K562 (cell line): ENCODE measurements at regions not wholly inside any gene's neighbourhood (a gene's known extent, or its start where the extent isn't known, plus 50 kb on each side); places are given as distances from the start of the nearest gene placed in this dataset.

Experiments
- ATAC-seq: fragments of 200-7000 bp; cut with Tn5 transposase; 3 replicates; pipeline ENCODE4 v1.9.1; 2020; ENCODE audit warnings: moderate library complexity
- BruUV-seq: library from RNA; stranded (reverse); fragments of 400-500 nt; replicated peaks from 2 replicates; lab custom pipeline; 2021; lab: Mats Ljungman, UMichigan
- CTCF ChIA-PET: fragments of 300-600 bp; formaldehyde crosslinking; extraction: SDS; loops from one replicate; lab custom pipeline; 2021; ENCODE audit warnings: low intra/inter-chr PET ratio; lab: Yijun Ruan, JAX
- POLR2A ChIA-PET: fragments of 300-600, 350-650 bp; sonication (Branson Sonifier 250); formaldehyde crosslinking; extraction: SDS; loops from one replicate; lab custom pipeline; 2021; ENCODE audit warnings: antibody characterized with exemption, inconsistent platforms; lab: Yijun Ruan, JAX
- DNase-seq, 4 experiments: peaks; one replicate each; pipeline versions ENCODE4 v3.0.0 to v3.0.0-alpha.2; 2011 to 2018; ENCODE audit warnings: low spot score in 3 of 4, mixed read lengths in 3 of 4; ENCODE audit errors: extremely low read depth in 1 of 4
- FAIRE-seq: peaks from 2 replicates; lab custom pipeline; 2011; peaks lifted over from hg19 to GRCh38; lab: Jason Lieb, UNC
- H2AFZ ChIP-seq: 2 replicates; pipeline ENCODE4 v1.6.0; 2011; ENCODE audit warnings: low read depth, low read length, control low read depth, inconsistent platforms
- H3K27ac ChIP-seq: fragments of 200-600 bp; 3 replicates; pipeline ENCODE4 v1.8.0; 2011; ENCODE audit warnings: low read depth, mild to moderate bottlenecking, control low read depth, inconsistent platforms, low read length, moderate library complexity, mixed read lengths; ENCODE audit errors: extremely low read depth
- H3K27me3 ChIP-seq, 2 experiments: fragments of 300-600 bp in 1 of 2; 2 replicates in 1 of 2; 3 replicates in 1 of 2; pipeline versions ENCODE4 v1.6.0 to v1.8.0; 2011; ENCODE audit warnings: inconsistent platforms in 2 of 2, low read length in 2 of 2, mild to moderate bottlenecking in 1 of 2, mixed read lengths in 1 of 2, moderate library complexity in 1 of 2; ENCODE audit not compliant: control insufficient read depth in 2 of 2, insufficient read depth in 2 of 2
- H3K36me3 ChIP-seq: fragments of 300-600 bp; 3 replicates; pipeline ENCODE4 v1.8.0; 2011; ENCODE audit warnings: mild to moderate bottlenecking, low read length, inconsistent platforms; ENCODE audit not compliant: control insufficient read depth, insufficient read depth
- H3K4me1 ChIP-seq, 2 experiments: fragments of 200-600 bp in 1 of 2; replicated peaks in 1 of 2; 2 replicates in 1 of 2; 3 replicates in 1 of 2; pipeline versions ENCODE4 v1.5.1 to v1.8.0; 2011; ENCODE audit warnings: inconsistent platforms in 2 of 2, low read length in 2 of 2, mild to moderate bottlenecking in 1 of 2, mixed read lengths in 1 of 2, moderate library complexity in 1 of 2; ENCODE audit not compliant: control insufficient read depth in 2 of 2, insufficient read depth in 2 of 2
- H3K4me2 ChIP-seq: 2 replicates; pipeline ENCODE4 v1.6.1; 2011; ENCODE audit warnings: low read length, control low read depth, inconsistent platforms, mixed read lengths; ENCODE audit not compliant: insufficient read depth
- H3K4me3 ChIP-seq: fragments of 200-600 bp; sonication (generic), shearing (Covaris generic); 2 replicates; pipeline ENCODE4 v1.5.1; 2016; ENCODE audit warnings: control low read depth, inconsistent platforms
- H3K79me2 ChIP-seq: fragments of 200-600 bp; 3 replicates; pipeline ENCODE4 v1.8.0; 2011; ENCODE audit warnings: low read length, inconsistent platforms; ENCODE audit not compliant: control insufficient read depth, insufficient read depth
- H3K9ac ChIP-seq, 2 experiments: 2 replicates each; pipeline versions ENCODE4 v1.6.0 to v1.6.1; 2011; ENCODE audit warnings: low read depth in 2 of 2, low read length in 2 of 2, control low read depth in 1 of 2, inconsistent platforms in 1 of 2, mild to moderate bottlenecking in 1 of 2, mixed read lengths in 1 of 2; ENCODE audit not compliant: insufficient read depth in 1 of 2
- H3K9me1 ChIP-seq: one replicate; pipeline ENCODE4 v1.6.0; 2011; ENCODE audit warnings: inconsistent platforms, mild to moderate bottlenecking, low read length, moderate library complexity; ENCODE audit not compliant: control insufficient read depth, insufficient read depth
- H3K9me3 ChIP-seq: replicated peaks from 2 replicates; pipeline ENCODE4 v1.5.1; 2011; ENCODE audit warnings: low read depth, low read length, inconsistent platforms; ENCODE audit not compliant: control insufficient read depth, insufficient read depth
- H4K20me1 ChIP-seq: replicated peaks from 2 replicates; pipeline ENCODE4 v1.6.1; 2011; ENCODE audit warnings: low read length, inconsistent platforms, mixed read lengths; ENCODE audit not compliant: control insufficient read depth, insufficient read depth
- ARID2 ChIP-seq: fragments of 450-650 bp; IDR thresholded peaks from 2 replicates; pipeline ENCODE4 v1.6.1; 2017; ENCODE audit warnings: antibody characterized with exemption, mild to moderate bottlenecking
- CGGBP1 ChIP-seq: fragments of 250-450 bp; sonication (Bioruptor Pico); IDR thresholded peaks from 2 replicates; pipeline ENCODE4 v1.9.0; 2021; ENCODE audit warnings: mild to moderate bottlenecking
- ZBTB33 ChIP-seq: sonication (generic); formaldehyde crosslinking; IDR thresholded peaks from 2 replicates; pipeline ENCODE4 v1.8.1; 2023; ENCODE audit warnings: mild to moderate bottlenecking, missing genetic modification reagents
- ZC3H8 ChIP-seq: fragments of 450-650 bp; IDR thresholded peaks from 2 replicates; pipeline ENCODE4 v1.6.1; 2017
- WGBS: fragments of 100-300 bp; shearing (Covaris generic); methylation state at CpG from one replicate; pipeline ENCODE4 v1.1.6; 2016; ENCODE audit warnings: low coverage, mixed read lengths; ENCODE audit not compliant: insufficient coverage; ENCODE audit errors: missing lambda C conversion rate; 5-methylcytosine and 5-hydroxymethylcytosine counted together
- in situ Hi-C: fragments of 300-500 bp; cut with MboI; formaldehyde crosslinking; loops from 4 replicates; pipeline ENCODE4 v1.15.0; 2018; ENCODE audit warnings: inconsistent platforms, mixed read lengths
- intact Hi-C: fragments of 100-400 bp; cut with micrococcal nuclease; formaldehyde crosslinking; loops from 2 replicates; pipeline ENCODE4 v1.14.2; 2022
- TF ChIP-seq, protein P1 (sequence below): sonication (generic); formaldehyde crosslinking; IDR thresholded peaks from 2 replicates; pipeline ENCODE4 v1.8.1; 2023; ENCODE audit warnings: mild to moderate bottlenecking, missing genetic modification reagents

- Histone ChIP-seq H3K4me2 (no peak overlapping the region), H3K4me1 (peaks cover 0 to 13% of the 10 kb centered on the region in 2 experiments; a peak in 2 of 5 replicates), H4K20me1 (no peaks in the 10 kb centered on the region), H3K27ac (no peak overlapping the region), H3K9me3 (no peaks in the 10 kb centered on the region), H3K4me3 (no peak overlapping the region), H3K36me3 (no peaks in the 10 kb centered on the region), H2AFZ (no peak overlapping the region), H3K27me3 (peaks cover 0 to 21% of the 10 kb centered on the region in 2 experiments; a peak in 2 of 5 replicates), H3K79me2 (no peaks in the 10 kb centered on the region), H3K9ac (no peak overlapping the region), H3K9me1 (no peaks in the 10 kb centered on the region)
- in situ Hi-C loops: no loop called here
- no peak for FAIRE-seq
- TF ChIP-seq, protein P1, sequence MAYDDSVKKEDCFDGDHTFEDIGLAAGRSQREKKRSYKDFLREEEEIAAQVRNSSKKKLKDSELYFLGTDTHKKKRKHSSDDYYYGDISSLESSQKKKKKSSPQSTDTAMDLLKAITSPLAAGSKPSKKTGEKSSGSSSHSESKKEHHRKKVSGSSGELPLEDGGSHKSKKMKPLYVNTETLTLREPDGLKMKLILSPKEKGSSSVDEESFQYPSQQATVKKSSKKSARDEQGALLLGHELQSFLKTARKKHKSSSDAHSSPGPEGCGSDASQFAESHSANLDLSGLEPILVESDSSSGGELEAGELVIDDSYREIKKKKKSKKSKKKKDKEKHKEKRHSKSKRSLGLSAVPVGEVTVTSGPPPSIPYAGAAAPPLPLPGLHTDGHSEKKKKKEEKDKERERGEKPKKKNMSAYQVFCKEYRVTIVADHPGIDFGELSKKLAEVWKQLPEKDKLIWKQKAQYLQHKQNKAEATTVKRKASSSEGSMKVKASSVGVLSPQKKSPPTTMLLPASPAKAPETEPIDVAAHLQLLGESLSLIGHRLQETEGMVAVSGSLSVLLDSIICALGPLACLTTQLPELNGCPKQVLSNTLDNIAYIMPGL (CRISPR knock-in tag): no peak
- TF ChIP-seq ARID2 (no peak), CGGBP1 (no peak), ZBTB33 (peak; percentile 92), ZC3H8 (no peak)
- CTCF ChIA-PET: no interaction called here
- BruUV-seq: no TSS peak
- DNase-seq: no peak
- no peak; the same call in 2 of the 3 replicates for ATAC-seq
- POLR2A ChIA-PET: no interaction called here
- intact Hi-C loops: no loop called here
- 46% methylated on average over 14 of the region's 39 CpGs for WGBS
These were observed 97.4 kb upstream of the MED14 start for GRCh38 chrX:40832723-40833122.
